Adrenal gland (tissue), 9 donors: ENCODE measurements at regions not wholly inside any gene's neighbourhood (a gene's known extent, or its start where the extent isn't known, plus 50 kb on each side); places are given as distances from the start of the nearest gene placed in this dataset.

ENCODE experiments used
- DNase-seq, 7 donors: peaks; one replicate each; pipeline ENCODE4 v3.0.0-alpha.2; 2019 to 2020
- H3K27ac ChIP-seq, 5 donors: fragments of 200-600 bp; sonication (generic) in 4 of 5; 1 replicate in 3 of 5; 2 replicates in 2 of 5; pipeline versions ENCODE4 v1.5.1 to v1.8.0; 2016 to 2020; ENCODE audit warnings: mild to moderate bottlenecking in 1 of 5
- H3K27me3 ChIP-seq: fragments of 200-600 bp; 2 replicates; pipeline ENCODE4 v1.8.0; 2021
- H3K36me3 ChIP-seq, 2 donors: fragments of 200-600 bp; replicated peaks in 1 of 2; 1 replicate in 1 of 2; 2 replicates in 1 of 2; pipeline versions ENCODE4 v1.5.1 to v1.8.0; 2018 to 2022
- H3K4me1 ChIP-seq, 2 donors: fragments of 200-600 bp; replicated peaks in 1 of 2; 1 replicate in 1 of 2; 2 replicates in 1 of 2; pipeline versions ENCODE4 v1.5.1 to v1.8.0; 2018 to 2021
- H3K4me3 ChIP-seq, 4 donors: fragments of 200-600 bp; sonication (generic) in 3 of 4; one replicate each; pipeline ENCODE4 v1.5.1; 2016 to 2018
- H3K9me3 ChIP-seq, 3 donors: fragments of 200-600 bp; sonication (generic) in 1 of 3; replicated peaks in 1 of 3; 1 replicate in 2 of 3; 2 replicates in 1 of 3; pipeline versions ENCODE4 v1.5.1 to v1.8.0; 2016 to 2021
- CTCF ChIP-seq, 6 experiments: fragments of 450-650 bp in 4 of 6; fragments of 200-600 bp in 2 of 6; sonication (generic) in 1 of 6; IDR thresholded peaks; 1 replicate in 5 of 6; 2 replicates in 1 of 6; pipeline versions ENCODE4 v1.5.1 to v1.8.0; 2016 to 2021; ENCODE audit warnings: antibody characterized with exemption in 6 of 6, mild to moderate bottlenecking in 2 of 6, moderate library complexity in 1 of 6
- POLR2A ChIP-seq, 2 donors: fragments of 450-650 bp; IDR thresholded peaks; one replicate each; pipeline ENCODE4 v1.6.1; 2017; ENCODE audit warnings: antibody characterized with exemption in 2 of 2, mild to moderate bottlenecking in 2 of 2, moderate library complexity in 1 of 2
- WGBS, 4 donors: extraction: QIAGEN DNeasy Blood & Tissue Kit in 2 of 4; methylation state at CpG; one replicate each; pipeline versions ENCODE4 v1.1.5 to v1.1.7; 2013 to 2017; 5-methylcytosine and 5-hydroxymethylcytosine counted together
- intact Hi-C, 2 donors: fragments of 100-400 bp; cut with DNase I; formaldehyde crosslinking; loops; one replicate each; pipeline versions ENCODE4 v1.14.1 to v1.15.0; 2022 to 2023
- donor health status: healthy with polysubstance abuse.
- donor health status: Bipolar disorder and iron deficiency.
- donor health status: DM: yes; HTN: yes; CAD: no.
- donor health status: DM: no; HTN: no; CAD: no.
- donor health status: DM: no; HTN: no; CAD: no.

DNA sequence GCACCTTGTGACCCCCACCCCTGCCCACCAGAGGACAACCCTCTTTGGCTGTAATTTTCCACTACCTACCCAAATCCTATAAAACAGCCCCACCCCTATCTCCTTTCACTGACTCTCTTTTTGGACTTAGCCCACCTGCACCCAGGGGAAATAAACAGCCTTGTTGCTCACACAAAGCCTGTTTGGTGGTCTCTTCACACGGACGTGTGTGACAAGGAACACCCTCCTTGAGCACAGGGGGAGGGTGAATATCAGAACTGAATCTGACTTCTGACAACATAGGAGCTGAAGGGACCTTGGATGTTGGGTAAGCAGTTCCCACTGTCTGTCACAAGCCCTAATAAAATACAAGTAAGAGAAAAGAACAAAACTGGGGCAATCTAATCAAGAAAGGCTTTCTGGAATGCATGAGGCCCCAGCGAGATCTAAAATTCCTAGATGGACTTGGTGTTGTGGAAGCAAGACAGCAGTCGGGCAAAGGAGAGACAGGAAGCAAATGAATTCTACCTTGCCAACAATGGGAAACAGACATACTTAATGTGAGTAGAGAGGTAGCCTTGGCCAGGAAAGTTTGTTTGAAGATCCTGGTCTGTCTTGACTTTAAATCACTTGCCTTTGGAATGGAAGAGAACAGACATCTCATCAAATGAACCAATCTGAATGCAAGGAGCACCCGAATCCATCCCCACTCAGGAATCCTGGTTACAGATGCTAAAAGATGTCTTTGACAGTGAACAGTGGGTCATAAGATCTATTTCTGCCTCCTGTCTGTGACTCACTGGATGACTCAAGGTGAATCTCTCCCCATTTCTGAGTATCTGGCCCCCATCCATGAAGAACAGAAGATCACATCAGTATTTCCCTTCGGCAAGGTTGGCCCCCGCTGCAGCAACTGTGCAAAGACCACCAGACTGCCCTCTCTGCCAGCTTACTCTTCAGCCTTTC lies 53.3 kb downstream of the OLFML3 start:
- TF ChIP-seq CTCF (IDR thresholded peaks at IDR 0.05) = no peak
- no peak for TF ChIP-seq POLR2A (IDR thresholded peaks at IDR 0.05)
- Histone ChIP-seq H3K27me3 (no peaks in the 10 kb centered on the region), H3K27ac (no peak overlapping the region), H3K36me3 (no peaks in the 10 kb centered on the region), H3K9me3 (no peaks in the 10 kb centered on the region), H3K4me1 (no peaks in the 10 kb centered on the region), H3K4me3 (no peak overlapping the region)
- 47 to 60% (median 54%) methylated on average over 7 of the region's 7 CpGs for WGBS, 4 donors
- intact Hi-C loops = no loop called here
- DNase-seq = peak in 3 of 7 donors; percentile 7 to 29 (median 17)

GRCh38 chr1:114033216-114033706 lies 54.0 kb downstream of the OLFML3 start:
- TF ChIP-seq POLR2A (IDR thresholded peaks at IDR 0.05) (no peak), CTCF (IDR thresholded peaks at IDR 0.05) (peak; percentile 27 to 53 (median 36))
- H3K27ac ChIP-seq = no peak overlapping the region
- peak in 2 of 7 donors; percentile 13 to 17 for DNase-seq
- no peaks in the 10 kb centered on the region for H3K36me3 ChIP-seq
- H3K27me3 ChIP-seq = no peaks in the 10 kb centered on the region
- 20 to 36% (median 29%) methylated on average over 5 of the region's 5 CpGs for WGBS, 4 donors
- no peaks in the 10 kb centered on the region for H3K4me1 ChIP-seq
- intact Hi-C loops = no loop called here
- no peak overlapping the region for H3K4me3 ChIP-seq
- H3K9me3 ChIP-seq = no peaks in the 10 kb centered on the region

DNA sequence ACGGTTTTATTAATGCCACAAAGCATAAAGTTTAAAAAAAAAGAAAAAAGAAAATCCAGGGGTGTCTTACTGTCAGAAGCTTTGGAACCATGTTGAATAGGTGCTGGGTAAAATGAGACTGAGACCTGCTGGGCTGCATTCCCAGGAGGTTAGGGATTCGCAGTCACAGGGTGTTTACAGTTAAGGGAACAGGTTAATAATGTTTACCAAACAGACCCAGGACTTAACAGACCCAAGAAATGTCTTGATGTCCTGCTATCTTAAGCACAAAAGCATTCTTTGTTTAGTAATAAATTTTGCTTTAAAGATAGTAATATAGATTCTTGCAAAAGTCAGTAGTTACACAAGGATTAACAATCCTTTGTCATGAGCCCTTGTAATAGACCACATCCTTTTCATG lies 54.7 kb downstream of the OLFML3 start:
- no peak overlapping the region for H3K27ac ChIP-seq
- 68 to 78% (median 72%) methylated on average over 2 of the region's 2 CpGs for WGBS, 4 donors
- H3K4me3 ChIP-seq = no peak overlapping the region
- H3K9me3 ChIP-seq = no peaks in the 10 kb centered on the region
- no peaks in the 10 kb centered on the region for H3K4me1 ChIP-seq
- TF ChIP-seq POLR2A (IDR thresholded peaks at IDR 0.05) (no peak), CTCF (IDR thresholded peaks at IDR 0.05) (no peak)
- no peaks in the 10 kb centered on the region for H3K27me3 ChIP-seq
- H3K36me3 ChIP-seq = no peaks in the 10 kb centered on the region
- DNase-seq = no peak
- intact Hi-C loops = no loop called here

DNA sequence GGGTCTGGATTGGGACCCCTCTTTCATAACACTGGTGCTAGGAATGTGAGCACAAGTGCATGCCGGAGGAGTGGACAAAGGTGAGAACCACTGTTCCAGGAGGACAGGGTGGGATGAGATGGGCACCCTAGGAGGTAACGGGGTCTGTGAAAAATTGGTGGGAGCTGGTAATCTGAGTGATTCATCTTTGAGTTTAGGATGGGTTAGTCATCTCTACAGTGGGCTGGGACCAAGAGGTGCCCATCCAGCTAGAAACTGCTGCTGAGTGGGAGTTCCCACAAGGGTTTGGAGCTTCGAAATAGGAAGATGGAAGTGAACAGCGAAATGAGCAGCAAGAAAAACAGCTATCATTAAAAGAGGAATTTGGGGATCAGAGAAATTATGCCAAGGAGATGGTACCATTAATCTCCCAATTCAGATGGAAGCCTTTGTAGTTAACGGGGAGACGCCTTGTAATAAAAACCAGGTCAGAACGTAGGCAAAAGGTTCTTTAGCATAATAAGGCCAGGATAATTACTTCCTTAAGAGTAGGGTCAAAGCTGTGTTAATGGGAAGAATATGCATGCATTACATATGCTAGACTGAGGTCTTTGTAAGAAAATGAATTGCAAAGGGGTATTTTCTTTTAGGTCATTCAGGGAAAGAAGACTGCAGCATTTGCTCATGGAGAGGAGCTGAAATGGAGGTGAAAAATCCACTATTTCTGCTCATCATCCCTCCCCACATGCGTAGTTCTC lies 55.5 kb downstream of the OLFML3 start:
- no peak for DNase-seq
- H3K36me3 ChIP-seq = no peaks in the 10 kb centered on the region
- 73 to 80% (median 76%) methylated on average over 8 of the region's 8 CpGs for WGBS, 4 donors
- H3K4me3 ChIP-seq = no peak overlapping the region
- H3K27ac ChIP-seq = no peak overlapping the region
- no peaks in the 10 kb centered on the region for H3K27me3 ChIP-seq
- intact Hi-C loops = no loop called here
- no peaks in the 10 kb centered on the region for H3K4me1 ChIP-seq
- H3K9me3 ChIP-seq = no peaks in the 10 kb centered on the region
- no peak for TF ChIP-seq POLR2A (IDR thresholded peaks at IDR 0.05)
- TF ChIP-seq CTCF (IDR thresholded peaks at IDR 0.05) = no peak
